Keratinocyte (primary cell): ENCODE measurements at regions not wholly inside any gene's neighbourhood (a gene's known extent, or its start where the extent isn't known, plus 50 kb on each side); places are given as distances from the start of the nearest gene placed in this dataset.

Experiments
- DNase-seq: peaks from one replicate; pipeline ENCODE4 v3.0.0-alpha.2; 2011; ENCODE audit warnings: low read depth, missing footprints, low spot score
- FAIRE-seq: peaks from 2 replicates; lab custom pipeline; 2011; peaks lifted over from hg19 to GRCh38; lab: Jason Lieb, UNC
- H2AFZ ChIP-seq: 2 replicates; pipeline ENCODE4 v1.6.0; 2012; ENCODE audit warnings: low read length, control low read depth, inconsistent platforms; ENCODE audit not compliant: control insufficient read depth
- H3K27ac ChIP-seq: 2 replicates; pipeline ENCODE4 v1.5.1; 2011; ENCODE audit warnings: low read length; ENCODE audit not compliant: control insufficient read depth, insufficient read depth
- H3K27me3 ChIP-seq: 3 replicates; pipeline ENCODE4 v1.6.0; 2011; ENCODE audit warnings: low read length; ENCODE audit not compliant: control insufficient read depth, insufficient read depth; ENCODE audit errors: extremely low read depth
- H3K36me3 ChIP-seq, 2 experiments: 2 replicates in 1 of 2; 3 replicates in 1 of 2; pipeline ENCODE4 v1.5.1; 2011; ENCODE audit warnings: low read length in 2 of 2, mild to moderate bottlenecking in 1 of 2; ENCODE audit not compliant: control insufficient read depth in 2 of 2, insufficient read depth in 2 of 2; ENCODE audit errors: extremely low read depth in 1 of 2
- H3K4me1 ChIP-seq: 3 replicates; pipeline ENCODE4 v1.5.1; 2011; ENCODE audit warnings: low read length; ENCODE audit not compliant: control insufficient read depth, insufficient read depth; ENCODE audit errors: extremely low read depth
- H3K4me2 ChIP-seq: 3 replicates; pipeline ENCODE4 v1.6.0; 2011; ENCODE audit warnings: low read depth, low read length; ENCODE audit not compliant: control insufficient read depth, insufficient read depth; ENCODE audit errors: extremely low read depth
- H3K4me3 ChIP-seq, 3 experiments: fragments of 200-600 bp in 1 of 3; sonication (generic) in 1 of 3; 2 replicates in 2 of 3; 3 replicates in 1 of 3; pipeline ENCODE4 v1.5.1; 2011 to 2016; ENCODE audit warnings: low read length in 3 of 3, mild to moderate bottlenecking in 3 of 3, control low read depth in 2 of 3, inconsistent platforms in 1 of 3, low read depth in 1 of 3, mixed read lengths in 1 of 3, mixed run types in 1 of 3, moderate library complexity in 1 of 3; ENCODE audit not compliant: control insufficient read depth in 2 of 3, insufficient read depth in 2 of 3; ENCODE audit errors: extremely low read depth in 1 of 3
- H3K79me2 ChIP-seq: 2 replicates; pipeline ENCODE4 v1.6.0; 2012; ENCODE audit warnings: low read length; ENCODE audit not compliant: control insufficient read depth, insufficient read depth
- H3K9ac ChIP-seq: 3 replicates; pipeline ENCODE4 v1.6.0; 2011; ENCODE audit warnings: low read length; ENCODE audit not compliant: control insufficient read depth, insufficient read depth; ENCODE audit errors: extremely low read depth
- H3K9me1 ChIP-seq: 3 replicates; pipeline ENCODE4 v1.6.0; 2011; ENCODE audit warnings: low read length; ENCODE audit not compliant: control insufficient read depth, insufficient read depth; ENCODE audit errors: extremely low read depth
- H3K9me3 ChIP-seq: 2 replicates; pipeline ENCODE4 v1.5.1; 2012; ENCODE audit warnings: low read depth, low read length; ENCODE audit not compliant: control insufficient read depth
- H4K20me1 ChIP-seq: 3 replicates; pipeline ENCODE4 v1.6.0; 2011; ENCODE audit warnings: low read length; ENCODE audit not compliant: control insufficient read depth, insufficient read depth; ENCODE audit errors: extremely low read depth
- CTCF ChIP-seq, 3 experiments: IDR thresholded peaks in 1 of 3; conservative IDR thresholded peaks in 1 of 3; optimal IDR thresholded peaks in 1 of 3; 2 replicates in 2 of 3; 3 replicates in 1 of 3; pipeline versions ENCODE3 to v1.5.1; 2011; ENCODE audit warnings: low read length in 3 of 3, mild to moderate bottlenecking in 3 of 3, moderate library complexity in 2 of 3, control low read depth in 1 of 3, inconsistent platforms in 1 of 3; ENCODE audit not compliant: insufficient read depth in 2 of 3; ENCODE audit errors: extremely low read depth in 1 of 3
- EZH2 ChIP-seq: IDR thresholded peaks from one replicate; pipeline ENCODE4 v1.6.1; 2012; ENCODE audit warnings: inconsistent platforms, mild to moderate bottlenecking, low read length, moderate library complexity
- dilution Hi-C: fragments of 300-500 bp; cut with MboI; formaldehyde crosslinking; loops from one replicate; pipeline ENCODE4 v1.7.0; 2020; ENCODE audit warnings: low sequenced_read_pairs; ENCODE audit not compliant: extremely low pct_ligation_motif_present

- no peak for DNase-seq
- H3K4me3 ChIP-seq = no peak overlapping the region
- H3K4me2 ChIP-seq = no peak overlapping the region
- FAIRE-seq = no peak
- H3K9ac ChIP-seq = no peak overlapping the region
- H3K27ac ChIP-seq = no peak overlapping the region
- H3K4me1 ChIP-seq = peaks cover 6% of the 10 kb centered on the region
- no peaks in the 10 kb centered on the region for H3K79me2 ChIP-seq
- TF ChIP-seq EZH2 (no peak), CTCF (optimal IDR thresholded peaks at IDR 0.05 in 1 of 3, IDR thresholded peaks at IDR 0.05 in 1 of 3, conservative IDR thresholded peaks at IDR 0.05 in 1 of 3; ENCODE audit: extremely low read depth in 1 of 3, insufficient read depth in 2 of 3, low read length in 3 of 3) (no peak)
- dilution Hi-C loops = no loop called here
- no peaks in the 10 kb centered on the region for H3K9me3 ChIP-seq
- H4K20me1 ChIP-seq = no peaks in the 10 kb centered on the region
- H3K27me3 ChIP-seq = no peaks in the 10 kb centered on the region
- H3K36me3 ChIP-seq = no peaks in the 10 kb centered on the region
- no peaks in the 10 kb centered on the region for H3K9me1 ChIP-seq
- no peak overlapping the region for H2AFZ ChIP-seq
These were observed 664.2 kb downstream of the PTPRC start for GRCh38 chr1:199303035-199303434.

GRCh38 chr1:199305053-199305452 is 666.2 kb downstream of the PTPRC start:
- Histone ChIP-seq H3K27ac (no peak overlapping the region), H3K9me1 (no peaks in the 10 kb centered on the region), H3K9me3 (no peaks in the 10 kb centered on the region), H3K4me1 (peaks cover 6% of the 10 kb centered on the region), H3K79me2 (no peaks in the 10 kb centered on the region), H3K4me3 (no peak overlapping the region), H2AFZ (no peak overlapping the region), H4K20me1 (no peaks in the 10 kb centered on the region), H3K9ac (no peak overlapping the region), H3K27me3 (no peaks in the 10 kb centered on the region), H3K36me3 (no peaks in the 10 kb centered on the region), H3K4me2 (no peak overlapping the region)
- DNase-seq (no peak), FAIRE-seq (no peak)
- dilution Hi-C loops = no loop called here
- TF ChIP-seq EZH2 = no peak
- TF ChIP-seq CTCF (optimal IDR thresholded peaks at IDR 0.05 in 1 of 3, IDR thresholded peaks at IDR 0.05 in 1 of 3, conservative IDR thresholded peaks at IDR 0.05 in 1 of 3; ENCODE audit: extremely low read depth in 1 of 3, insufficient read depth in 2 of 3, low read length in 3 of 3) = no peak
